ENCODE measurements at regions not wholly inside any gene's neighbourhood (a gene's known extent, or its start where the extent isn't known, plus 50 kb on each side); places are given as distances from the start of the nearest gene placed in this dataset.

GRCh38 chr6:94464018-94464510 is 1044.7 kb upstream of the EPHA7 start:
- no peaks in the 10 kb centered on the region for H4K20me1 ChIP-seq (ENCODE audit: insufficient read depth, low read length)
- no peak overlapping the region for H2AFZ ChIP-seq (ENCODE audit: low read length)
- TF ChIP-seq EZH2phosphoT487 (IDR thresholded peaks at IDR 0.05; ENCODE audit: low read length) (no peak), CTCF (IDR thresholded peaks at IDR 0.05; ENCODE audit: low read length) (no peak), EZH2 (optimal IDR thresholded peaks at IDR 0.05; ENCODE audit: low read depth, low read length) (no peak)
- no peaks in the 10 kb centered on the region for H3K79me2 ChIP-seq (ENCODE audit: low read length)
- H3K9ac ChIP-seq (ENCODE audit: low read length) = no peak overlapping the region
- H3K27ac ChIP-seq (ENCODE audit: low read length) = no peak overlapping the region
- no peak overlapping the region for H3K4me2 ChIP-seq (ENCODE audit: low read depth, low read length)
- no peaks in the 10 kb centered on the region for H3K9me3 ChIP-seq (replicated peaks; ENCODE audit: insufficient read depth, low read length)
- no peaks in the 10 kb centered on the region for H3K36me3 ChIP-seq (replicated peaks; ENCODE audit: insufficient read depth, low read length)
- H3K4me3 ChIP-seq (ENCODE audit: low read length) = no peak overlapping the region
- no peaks in the 10 kb centered on the region for H3K4me1 ChIP-seq (ENCODE audit: low read length)
- H3K27me3 ChIP-seq (replicated peaks; ENCODE audit: insufficient read depth, low read length) = no peaks in the 10 kb centered on the region
- no peak for DNase-seq
- H3K9me2 ChIP-seq (replicated peaks; ENCODE audit: insufficient read depth, low read length) = no peaks in the 10 kb centered on the region
- no peaks in the 10 kb centered on the region for H3F3A ChIP-seq (ENCODE audit: insufficient read depth, low read length)

GRCh38 chr6:94463306-94463705 is 1043.9 kb upstream of the EPHA7 start:
- no peak overlapping the region for H3K4me2 ChIP-seq (ENCODE audit: low read depth, low read length)
- H2AFZ ChIP-seq (ENCODE audit: low read length) = no peak overlapping the region
- no peaks in the 10 kb centered on the region for H3K9me2 ChIP-seq (replicated peaks; ENCODE audit: insufficient read depth, low read length)
- H3K36me3 ChIP-seq (replicated peaks; ENCODE audit: insufficient read depth, low read length) = no peaks in the 10 kb centered on the region
- no peaks in the 10 kb centered on the region for H3K9me3 ChIP-seq (replicated peaks; ENCODE audit: insufficient read depth, low read length)
- no peak for DNase-seq
- H3K79me2 ChIP-seq (ENCODE audit: low read length) = no peaks in the 10 kb centered on the region
- no peaks in the 10 kb centered on the region for H4K20me1 ChIP-seq (ENCODE audit: insufficient read depth, low read length)
- H3K4me3 ChIP-seq (ENCODE audit: low read length) = no peak overlapping the region
- no peak overlapping the region for H3K27ac ChIP-seq (ENCODE audit: low read length)
- no peak overlapping the region for H3K9ac ChIP-seq (ENCODE audit: low read length)
- no peaks in the 10 kb centered on the region for H3K27me3 ChIP-seq (replicated peaks; ENCODE audit: insufficient read depth, low read length)
- H3F3A ChIP-seq (ENCODE audit: insufficient read depth, low read length) = no peaks in the 10 kb centered on the region
- TF ChIP-seq CTCF (IDR thresholded peaks at IDR 0.05; ENCODE audit: low read length) = no peak
- TF ChIP-seq EZH2phosphoT487 (IDR thresholded peaks at IDR 0.05; ENCODE audit: low read length) = no peak
- TF ChIP-seq EZH2 (optimal IDR thresholded peaks at IDR 0.05; ENCODE audit: low read depth, low read length) = no peak
- H3K4me1 ChIP-seq (ENCODE audit: low read length) = no peaks in the 10 kb centered on the region

GRCh38 chr6:94462231-94462630 is 1042.9 kb upstream of the EPHA7 start:
- Histone ChIP-seq H3K79me2 (ENCODE audit: low read length) (no peaks in the 10 kb centered on the region), H3K36me3 (replicated peaks; ENCODE audit: insufficient read depth, low read length) (no peaks in the 10 kb centered on the region), H3K4me1 (ENCODE audit: low read length) (no peaks in the 10 kb centered on the region), H2AFZ (ENCODE audit: low read length) (no peak overlapping the region), H3K9me2 (replicated peaks; ENCODE audit: insufficient read depth, low read length) (no peaks in the 10 kb centered on the region), H4K20me1 (ENCODE audit: insufficient read depth, low read length) (no peaks in the 10 kb centered on the region), H3K9ac (ENCODE audit: low read length) (no peak overlapping the region), H3K4me3 (ENCODE audit: low read length) (no peak overlapping the region), H3K27me3 (replicated peaks; ENCODE audit: insufficient read depth, low read length) (no peaks in the 10 kb centered on the region), H3K27ac (ENCODE audit: low read length) (no peak overlapping the region), H3K4me2 (ENCODE audit: low read depth, low read length) (no peak overlapping the region), H3F3A (ENCODE audit: insufficient read depth, low read length) (no peaks in the 10 kb centered on the region), H3K9me3 (replicated peaks; ENCODE audit: insufficient read depth, low read length) (no peaks in the 10 kb centered on the region)
- TF ChIP-seq EZH2phosphoT487 (IDR thresholded peaks at IDR 0.05; ENCODE audit: low read length) = no peak
- no peak for TF ChIP-seq CTCF (IDR thresholded peaks at IDR 0.05; ENCODE audit: low read length)
- no peak for TF ChIP-seq EZH2 (optimal IDR thresholded peaks at IDR 0.05; ENCODE audit: low read depth, low read length)
- no peak for DNase-seq

All from MM.1S (cell line).